Transverse colon (tissue), 4 donors: ENCODE measurements at regions not wholly inside any gene's neighbourhood (a gene's known extent, or its start where the extent isn't known, plus 50 kb on each side); places are given as distances from the start of the nearest gene placed in this dataset.

Source experiments
- DNase-seq: peaks from one replicate; pipeline ENCODE4 v3.0.0-alpha.2; 2019
- H3K27ac ChIP-seq, 4 donors: fragments of 200-600 bp; sonication (generic); 2 replicates each; pipeline ENCODE4 v1.5.1; 2016 to 2018; ENCODE audit warnings: inconsistent platforms in 4 of 4
- H3K27me3 ChIP-seq: fragments of 200-600 bp; sonication (generic); 2 replicates; pipeline ENCODE4 v1.5.1; 2017; ENCODE audit warnings: inconsistent platforms
- H3K36me3 ChIP-seq, 4 donors: fragments of 200-600 bp; sonication (generic); 2 replicates each; pipeline ENCODE4 v1.5.1; 2017 to 2019; ENCODE audit warnings: inconsistent platforms in 4 of 4
- H3K4me1 ChIP-seq, 4 donors: fragments of 200-600 bp; sonication (generic); 2 replicates each; pipeline ENCODE4 v1.5.1; 2017 to 2020; ENCODE audit warnings: inconsistent platforms in 4 of 4
- H3K4me3 ChIP-seq, 4 donors: fragments of 200-600 bp; sonication (generic); 1 replicate in 1 of 4; 2 replicates in 3 of 4; pipeline versions ENCODE4 v1.5.1 to v1.6.1; 2017 to 2019; ENCODE audit warnings: inconsistent platforms in 4 of 4
- H3K9me3 ChIP-seq, 2 donors: fragments of 200-600 bp; sonication (generic); 2 replicates each; pipeline ENCODE4 v1.5.1; 2017 to 2019; ENCODE audit warnings: inconsistent platforms in 2 of 2
- EP300 ChIP-seq: sonication (generic); formaldehyde crosslinking; IDR thresholded peaks from one replicate; pipeline ENCODE4 v1.6.1; 2017; ENCODE audit warnings: antibody characterized with exemption, low read depth
- POLR2A ChIP-seq: fragments of 450-650 bp; IDR thresholded peaks from one replicate; pipeline ENCODE4 v1.6.1; 2016; ENCODE audit warnings: antibody characterized with exemption, mild to moderate bottlenecking, moderate library complexity
- POLR2AphosphoS5 ChIP-seq, 3 donors: sonication (generic); formaldehyde crosslinking; IDR thresholded peaks; one replicate each; pipeline ENCODE4 v1.6.1; 2016; ENCODE audit warnings: antibody characterized with exemption in 3 of 3
- WGBS, 2 donors: methylation state at CpG; one replicate each; pipeline ENCODE4 v1.1.5; 2018; ENCODE audit warnings: low coverage in 1 of 2; 5-methylcytosine and 5-hydroxymethylcytosine counted together
- in situ Hi-C, 4 donors: fragments of 200-750 bp; cut with MboI; loops; one replicate each; pipeline versions ENCODE4 v1.15.0 to v1.15.1; 2017; ENCODE audit warnings: low sequenced_read_pairs in 3 of 4, low pct_ligation_motif_present in 1 of 4, low pct_unique_long_range_greater_than_20kb in 1 of 4
- intact Hi-C: fragments of 100-400 bp; cut with DNase I; formaldehyde crosslinking; loops from one replicate; pipeline ENCODE4 v1.15.1; 2023; ENCODE audit warnings: low total_unique reads
- TF ChIP-seq, protein P1 (sequence below), 5 experiments: fragments of 200-600 bp in 3 of 5; fragments of 450-650 bp in 2 of 5; sonication (generic) in 3 of 5; IDR thresholded peaks; 1 replicate in 2 of 5; 2 replicates in 3 of 5; pipeline ENCODE4 v1.5.1; 2016 to 2017; ENCODE audit warnings: antibody characterized with exemption in 5 of 5, inconsistent platforms in 3 of 5, mild to moderate bottlenecking in 2 of 5, moderate library complexity in 1 of 5

DNA sequence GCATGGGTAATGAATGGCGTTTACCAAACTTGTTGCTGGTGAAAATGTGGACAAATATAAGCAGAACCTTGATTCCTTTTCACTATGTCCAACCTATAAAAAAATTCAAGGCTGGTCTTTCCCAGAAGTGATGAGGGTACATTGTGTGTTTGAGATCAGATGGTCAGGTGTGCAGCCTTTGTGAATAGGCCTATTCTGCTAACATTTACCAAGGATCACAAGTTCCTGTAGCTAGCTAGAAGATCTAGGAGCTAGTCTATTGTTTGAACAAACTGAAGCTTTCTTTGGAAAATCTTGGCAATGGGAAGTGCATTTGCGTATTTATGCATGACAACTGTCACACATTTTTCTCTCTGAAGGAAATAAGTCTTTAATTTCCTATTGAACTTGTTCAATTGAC is 489.6 kb downstream of the KLF5 start:
- Histone ChIP-seq H3K9me3 (no peaks in the 10 kb centered on the region), H3K4me1 (no peaks in the 10 kb centered on the region), H3K36me3 (no peaks in the 10 kb centered on the region), H3K4me3 (no peak overlapping the region), H3K27ac (no peak overlapping the region), H3K27me3 (no peaks in the 10 kb centered on the region)
- in situ Hi-C loops (no loop called here), intact Hi-C loops (no loop called here)
- DNase-seq = no peak
- WGBS, 2 donors = 75 to 95% methylated on average over 2 of the region's 2 CpGs
- TF ChIP-seq, protein P1, sequence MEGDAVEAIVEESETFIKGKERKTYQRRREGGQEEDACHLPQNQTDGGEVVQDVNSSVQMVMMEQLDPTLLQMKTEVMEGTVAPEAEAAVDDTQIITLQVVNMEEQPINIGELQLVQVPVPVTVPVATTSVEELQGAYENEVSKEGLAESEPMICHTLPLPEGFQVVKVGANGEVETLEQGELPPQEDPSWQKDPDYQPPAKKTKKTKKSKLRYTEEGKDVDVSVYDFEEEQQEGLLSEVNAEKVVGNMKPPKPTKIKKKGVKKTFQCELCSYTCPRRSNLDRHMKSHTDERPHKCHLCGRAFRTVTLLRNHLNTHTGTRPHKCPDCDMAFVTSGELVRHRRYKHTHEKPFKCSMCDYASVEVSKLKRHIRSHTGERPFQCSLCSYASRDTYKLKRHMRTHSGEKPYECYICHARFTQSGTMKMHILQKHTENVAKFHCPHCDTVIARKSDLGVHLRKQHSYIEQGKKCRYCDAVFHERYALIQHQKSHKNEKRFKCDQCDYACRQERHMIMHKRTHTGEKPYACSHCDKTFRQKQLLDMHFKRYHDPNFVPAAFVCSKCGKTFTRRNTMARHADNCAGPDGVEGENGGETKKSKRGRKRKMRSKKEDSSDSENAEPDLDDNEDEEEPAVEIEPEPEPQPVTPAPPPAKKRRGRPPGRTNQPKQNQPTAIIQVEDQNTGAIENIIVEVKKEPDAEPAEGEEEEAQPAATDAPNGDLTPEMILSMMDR (IDR thresholded peaks at IDR 0.05) = no peak

DNA sequence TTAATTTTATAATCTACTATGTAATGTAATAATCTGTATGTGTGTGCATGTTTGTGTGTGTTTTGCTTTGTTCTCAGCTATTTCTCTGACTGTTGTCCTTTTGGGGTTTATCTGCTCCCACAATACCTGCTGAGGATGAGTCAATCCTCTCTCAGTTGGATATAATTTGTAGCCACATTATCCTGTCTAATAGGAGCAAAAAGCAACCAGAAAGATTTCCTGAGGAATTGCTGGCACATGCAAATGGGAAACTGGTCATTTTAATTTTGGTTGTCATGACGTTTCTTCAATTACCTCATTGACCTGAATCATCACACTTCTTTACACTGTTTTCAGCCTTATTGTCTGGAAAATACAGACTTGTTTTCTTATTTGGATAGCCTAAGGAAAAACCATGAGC is 488.4 kb downstream of the KLF5 start:
- H3K4me1 ChIP-seq = no peaks in the 10 kb centered on the region
- no peaks in the 10 kb centered on the region for H3K9me3 ChIP-seq
- no peaks in the 10 kb centered on the region for H3K27me3 ChIP-seq
- intact Hi-C loops (no loop called here), in situ Hi-C loops (no loop called here)
- DNase-seq = no peak
- TF ChIP-seq EP300 (no peak), POLR2A (no peak), POLR2AphosphoS5 (IDR thresholded peaks at IDR 0.05) (no peak)
- TF ChIP-seq, protein P1 (IDR thresholded peaks at IDR 0.05) = no peak
- no peak overlapping the region for H3K27ac ChIP-seq
- H3K4me3 ChIP-seq = no peak overlapping the region
- WGBS, 2 donors = 44 to 67% methylated on average over 1 of the region's 1 CpG
- no peaks in the 10 kb centered on the region for H3K36me3 ChIP-seq

DNA sequence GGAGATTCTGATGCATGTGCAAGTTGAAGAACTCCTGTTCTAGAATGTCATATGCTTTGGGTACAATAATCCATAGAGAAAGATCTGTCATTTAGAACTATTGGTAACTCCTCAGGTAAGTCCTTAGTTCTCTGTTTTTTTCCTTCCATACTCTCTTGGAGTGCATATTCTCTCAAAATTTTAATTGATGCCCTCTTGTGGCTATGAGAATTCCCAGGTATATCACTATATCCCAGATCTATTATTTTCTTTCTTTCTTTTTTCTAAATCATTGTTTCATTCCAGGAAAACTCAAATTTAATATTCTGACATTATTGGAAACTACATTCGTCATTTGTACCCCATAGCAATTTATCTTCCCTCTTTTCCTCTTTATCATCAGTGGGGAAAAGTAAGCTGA is 485.4 kb downstream of the KLF5 start:
- Histone ChIP-seq H3K4me1 (no peaks in the 10 kb centered on the region), H3K27ac (no peak overlapping the region), H3K9me3 (no peaks in the 10 kb centered on the region), H3K27me3 (no peaks in the 10 kb centered on the region), H3K4me3 (no peak overlapping the region), H3K36me3 (no peaks in the 10 kb centered on the region)
- intact Hi-C loops = no loop called here
- 83 to 94% methylated on average over 1 of the region's 1 CpG for WGBS, 2 donors
- TF ChIP-seq, protein P1 (IDR thresholded peaks at IDR 0.05) = peak in 1 of 5 experiments; percentile 5
- TF ChIP-seq POLR2AphosphoS5 (IDR thresholded peaks at IDR 0.05) (no peak), EP300 (no peak), POLR2A (no peak)
- in situ Hi-C loops = no loop called here
- no peak for DNase-seq

DNA sequence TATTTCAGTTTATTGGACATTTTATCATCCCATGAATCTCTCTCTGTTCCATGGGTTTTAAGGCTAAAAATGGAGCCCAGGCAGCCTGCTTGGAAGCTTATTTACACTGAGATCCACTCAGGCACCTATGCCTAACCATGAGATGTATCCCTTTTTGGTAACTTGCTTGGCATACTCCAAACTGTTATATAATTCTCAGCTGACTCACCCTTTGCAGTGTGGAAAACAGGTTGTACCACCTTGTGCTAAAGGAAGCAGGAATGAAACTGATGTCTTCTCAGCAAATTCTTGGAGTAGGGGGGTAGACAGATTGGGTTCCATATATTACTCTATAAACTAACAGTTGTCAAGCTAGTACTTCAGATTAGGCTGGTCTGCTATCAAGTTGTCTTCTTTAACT is 483.6 kb downstream of the KLF5 start:
- DNase-seq = no peak
- TF ChIP-seq, protein P1 (IDR thresholded peaks at IDR 0.05) = no peak
- TF ChIP-seq POLR2A (no peak), POLR2AphosphoS5 (IDR thresholded peaks at IDR 0.05) (no peak), EP300 (no peak)
- no peak overlapping the region for H3K27ac ChIP-seq
- no peaks in the 10 kb centered on the region for H3K27me3 ChIP-seq
- in situ Hi-C loops = no loop called here
- H3K36me3 ChIP-seq = no peaks in the 10 kb centered on the region
- H3K4me3 ChIP-seq = no peak overlapping the region
- H3K9me3 ChIP-seq = no peaks in the 10 kb centered on the region
- intact Hi-C loops = no loop called here
- H3K4me1 ChIP-seq = no peaks in the 10 kb centered on the region
